ENCODE measurements at regions not wholly inside any gene's neighbourhood (a gene's known extent, or its start where the extent isn't known, plus 50 kb on each side); places are given as distances from the start of the nearest gene placed in this dataset.

- TF ChIP-seq CTCF (IDR thresholded peaks at IDR 0.05; ENCODE audit: insufficient read depth, low read length) (no peak), REST (IDR thresholded peaks at IDR 0.05; ENCODE audit: insufficient replicate concordance, low read depth) (no peak), POLR2AphosphoS5 (IDR thresholded peaks at IDR 0.05; ENCODE audit: low read depth) (no peak), GABPA (IDR thresholded peaks at IDR 0.05; ENCODE audit: low read depth) (no peak)
Measured at GRCh38 chr3:76576201-76576600, 463.7 kb upstream of the ROBO2 start.

Data from HL-60 (cell line).